ENCODE measurements at regions not wholly inside any gene's neighbourhood (a gene's known extent, or its start where the extent isn't known, plus 50 kb on each side); places are given as distances from the start of the nearest gene placed in this dataset.

- H3K27ac ChIP-seq: no peak overlapping the region
- no peak overlapping the region for H3K4me3 ChIP-seq
- ATAC-seq: no peak
- H3K27me3 ChIP-seq: no peaks in the 10 kb centered on the region
- intact Hi-C loops (cut with DNase I): no loop called here
- H3K4me1 ChIP-seq: no peaks in the 10 kb centered on the region
- WGBS, 2 donors: 40 to 47% methylated on average over 1 of the region's 1 CpG
- no peaks in the 10 kb centered on the region for H3K9me3 ChIP-seq
- no peaks in the 10 kb centered on the region for H3K36me3 ChIP-seq
- FAIRE-seq: no peak
- no peak for TF ChIP-seq CTCF (IDR thresholded peaks at IDR 0.05)
- no peak for DNase-seq
Measured at GRCh38 chr5:92380069-92380770, 997.1 kb upstream of the ARRDC3 start.

- no peaks in the 10 kb centered on the region for H3K9me3 ChIP-seq
- whole genome bisulfite sequencing, 2 donors: 44 to 52% methylated on average over 9 of the region's 9 CpGs
- H3K4me3 ChIP-seq: no peak overlapping the region
- H3K36me3 ChIP-seq: no peaks in the 10 kb centered on the region
- FAIRE-seq: no peak
- no peak for ATAC-seq
- intact Hi-C loops (cut with DNase I): no loop called here
- no peaks in the 10 kb centered on the region for H3K27me3 ChIP-seq
- H3K4me1 ChIP-seq: no peaks in the 10 kb centered on the region
- H3K27ac ChIP-seq: no peak overlapping the region
- no peak for TF ChIP-seq CTCF (IDR thresholded peaks at IDR 0.05)
- no peak for DNase-seq
Measured at GRCh38 chr5:92378966-92379611, 996.0 kb upstream of the ARRDC3 start.

- no peak for TF ChIP-seq CTCF (IDR thresholded peaks at IDR 0.05)
- no peaks in the 10 kb centered on the region for H3K36me3 ChIP-seq
- H3K4me1 ChIP-seq: no peaks in the 10 kb centered on the region
- H3K27ac ChIP-seq: no peak overlapping the region
- H3K27me3 ChIP-seq: no peaks in the 10 kb centered on the region
- H3K4me3 ChIP-seq: no peak overlapping the region
- FAIRE-seq: no peak
- no peak for ATAC-seq
- intact Hi-C loops (cut with DNase I): no loop called here
- DNase-seq: peak in 2 of 6 donors; percentile 16 to 55
- 86 to 94% methylated on average over 19 to 20 of the region's 20 CpGs for WGBS, 2 donors
- H3K9me3 ChIP-seq: no peaks in the 10 kb centered on the region
Measured at GRCh38 chr5:92374859-92375258, 991.7 kb upstream of the ARRDC3 start.

- no peak for TF ChIP-seq CTCF (IDR thresholded peaks at IDR 0.05)
- no peaks in the 10 kb centered on the region for H3K4me1 ChIP-seq
- no peak overlapping the region for H3K4me3 ChIP-seq
- H3K27ac ChIP-seq: no peak overlapping the region
- intact Hi-C loops (cut with DNase I): no loop called here
- FAIRE-seq (peak; percentile 20), ATAC-seq (no peak), DNase-seq (no peak)
- no peaks in the 10 kb centered on the region for H3K9me3 ChIP-seq
- H3K27me3 ChIP-seq: no peaks in the 10 kb centered on the region
- 74 to 88% methylated on average over 1 of the region's 1 CpG for WGBS, 2 donors
- H3K36me3 ChIP-seq: no peaks in the 10 kb centered on the region
Measured at GRCh38 chr5:92372766-92373165, 989.6 kb upstream of the ARRDC3 start.

GRCh38 chr5:92371889-92372235 is 988.7 kb upstream of the ARRDC3 start:
- no peak overlapping the region for H3K27ac ChIP-seq
- 52 to 72% methylated on average over 2 of the region's 2 CpGs for WGBS, 2 donors
- FAIRE-seq: no peak
- no peak for TF ChIP-seq CTCF (IDR thresholded peaks at IDR 0.05)
- no peak for ATAC-seq
- H3K27me3 ChIP-seq: no peaks in the 10 kb centered on the region
- no peaks in the 10 kb centered on the region for H3K4me1 ChIP-seq
- no peaks in the 10 kb centered on the region for H3K36me3 ChIP-seq
- no peaks in the 10 kb centered on the region for H3K9me3 ChIP-seq
- no peak overlapping the region for H3K4me3 ChIP-seq
- DNase-seq: no peak
- intact Hi-C loops (cut with DNase I): no loop called here
